ENCODE measurements at regions not wholly inside any gene's neighbourhood (a gene's known extent, or its start where the extent isn't known, plus 50 kb on each side); places are given as distances from the start of the nearest gene placed in this dataset.

DNA sequence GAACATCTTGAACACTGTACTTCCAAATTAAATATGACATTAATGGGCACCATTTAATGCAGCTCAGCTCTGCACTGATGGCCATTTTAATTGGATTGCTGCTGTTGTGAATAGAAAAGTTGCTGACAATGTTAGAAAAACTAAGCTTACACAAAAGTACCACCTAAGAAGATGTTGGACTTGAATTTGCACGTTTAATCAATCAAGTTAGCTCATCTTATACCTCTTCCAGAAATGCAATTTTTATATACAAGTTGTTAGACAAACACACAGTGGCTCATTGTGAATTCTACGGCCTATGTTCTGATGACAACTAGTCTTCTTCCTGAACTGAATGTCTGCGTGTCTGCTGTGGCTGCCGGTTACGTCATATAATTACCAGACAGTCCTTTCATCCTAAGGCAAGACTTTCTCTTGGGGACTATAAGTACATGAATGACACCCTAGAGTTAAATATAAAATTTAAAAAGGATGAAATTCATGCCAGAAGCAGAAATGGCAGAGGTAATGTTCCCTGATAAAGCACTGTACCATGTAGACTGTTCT is 330.2 kb downstream of the EPM2A start:
- DNase-seq (no peak), ATAC-seq (ENCODE audit: low read depth) (no peak)
- Histone ChIP-seq H3K4me1 (ENCODE audit: control insufficient read depth in 2 of 2, insufficient read depth in 2 of 2, low read length in 2 of 2) (no peaks in the 10 kb centered on the region), H3K9ac (ENCODE audit: low read length) (no peak overlapping the region), H3K4me3 (ENCODE audit: control extremely low read depth in 1 of 5, extremely low read depth in 1 of 5, insufficient read depth in 1 of 5, low read depth in 2 of 5, low read length in 4 of 5) (no peak overlapping the region), H3K27ac (ENCODE audit: low read length in 2 of 2) (no peak overlapping the region), H3K27me3 (replicated peaks in 1 of 4; ENCODE audit: control extremely low read depth in 1 of 4, control insufficient read depth in 3 of 4, insufficient read depth in 4 of 4, low read length in 3 of 4) (no peaks in the 10 kb centered on the region), H3K4me2 (replicated peaks; ENCODE audit: low read depth, low read length, poor library complexity, severe bottlenecking) (no peak overlapping the region), H3K9me3 (ENCODE audit: control extremely low read depth in 1 of 3, control insufficient read depth in 2 of 3, insufficient read depth in 1 of 3, low read length in 2 of 3) (no peaks in the 10 kb centered on the region), H3K79me2 (ENCODE audit: control insufficient read depth, insufficient read depth, low read length) (no peaks in the 10 kb centered on the region), H4K20me1 (ENCODE audit: control insufficient read depth, insufficient read depth, low read length, poor library complexity, severe bottlenecking) (no peaks in the 10 kb centered on the region), H3K36me3 (replicated peaks in 1 of 2; ENCODE audit: control extremely low read depth in 1 of 2, control insufficient read depth in 1 of 2, extremely low read depth in 1 of 2, insufficient read depth in 2 of 2, low read length in 1 of 2) (no peaks in the 10 kb centered on the region), H2AFZ (ENCODE audit: insufficient read depth, low read depth, low read length, poor library complexity, severe bottlenecking) (no peak overlapping the region)
- Mint-ChIP-seq H3K27ac (no peak overlapping the region), H3K27me3 (no peaks in the 10 kb centered on the region), H3K9me3 (ENCODE audit: insufficient read depth) (no peaks in the 10 kb centered on the region), H3K4me3 (no peak overlapping the region), H3K4me1 (no peaks in the 10 kb centered on the region)
- no peak for TF ChIP-seq EZH2 (IDR thresholded peaks at IDR 0.05; ENCODE audit: borderline replicate concordance, insufficient read depth, low read depth, low read length, poor library complexity, severe bottlenecking)
- TF ChIP-seq, protein P1, sequence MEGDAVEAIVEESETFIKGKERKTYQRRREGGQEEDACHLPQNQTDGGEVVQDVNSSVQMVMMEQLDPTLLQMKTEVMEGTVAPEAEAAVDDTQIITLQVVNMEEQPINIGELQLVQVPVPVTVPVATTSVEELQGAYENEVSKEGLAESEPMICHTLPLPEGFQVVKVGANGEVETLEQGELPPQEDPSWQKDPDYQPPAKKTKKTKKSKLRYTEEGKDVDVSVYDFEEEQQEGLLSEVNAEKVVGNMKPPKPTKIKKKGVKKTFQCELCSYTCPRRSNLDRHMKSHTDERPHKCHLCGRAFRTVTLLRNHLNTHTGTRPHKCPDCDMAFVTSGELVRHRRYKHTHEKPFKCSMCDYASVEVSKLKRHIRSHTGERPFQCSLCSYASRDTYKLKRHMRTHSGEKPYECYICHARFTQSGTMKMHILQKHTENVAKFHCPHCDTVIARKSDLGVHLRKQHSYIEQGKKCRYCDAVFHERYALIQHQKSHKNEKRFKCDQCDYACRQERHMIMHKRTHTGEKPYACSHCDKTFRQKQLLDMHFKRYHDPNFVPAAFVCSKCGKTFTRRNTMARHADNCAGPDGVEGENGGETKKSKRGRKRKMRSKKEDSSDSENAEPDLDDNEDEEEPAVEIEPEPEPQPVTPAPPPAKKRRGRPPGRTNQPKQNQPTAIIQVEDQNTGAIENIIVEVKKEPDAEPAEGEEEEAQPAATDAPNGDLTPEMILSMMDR (IDR thresholded peaks at IDR 0.05), result no peak
- WGBS (ENCODE audit: insufficient coverage), result 100% methylated on average over 2 of the region's 5 CpGs
- ChIA-PET CTCF (no interaction called here), POLR2A (no interaction called here)
- intact Hi-C loops (cut with micrococcal nuclease), result no loop called here

DNA sequence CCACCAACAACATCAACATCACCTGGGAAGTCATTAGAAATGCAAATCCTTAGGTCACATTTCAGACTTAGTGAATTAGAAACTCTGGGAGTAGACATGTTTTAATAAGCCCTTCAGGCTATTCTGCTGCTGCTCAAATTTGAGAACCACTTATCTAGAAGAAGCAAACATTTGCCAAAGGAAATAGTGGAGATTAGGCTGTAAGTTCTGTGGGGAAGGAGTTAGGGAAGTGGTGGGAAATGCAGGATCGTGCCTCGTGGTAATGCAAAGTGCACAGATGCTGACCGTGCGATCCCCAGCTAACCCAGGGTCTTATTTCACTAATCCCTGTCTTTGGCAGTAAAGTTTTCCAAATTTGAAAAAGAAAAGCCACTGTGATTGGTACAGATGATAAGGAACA is 328.5 kb downstream of the EPM2A start:
- Histone ChIP-seq H3K79me2 (ENCODE audit: control insufficient read depth, insufficient read depth, low read length) (no peaks in the 10 kb centered on the region), H3K27ac (ENCODE audit: low read length in 2 of 2) (no peak overlapping the region), H3K27me3 (replicated peaks in 1 of 4; ENCODE audit: control extremely low read depth in 1 of 4, control insufficient read depth in 3 of 4, insufficient read depth in 4 of 4, low read length in 3 of 4) (no peaks in the 10 kb centered on the region), H3K9ac (ENCODE audit: low read length) (no peak overlapping the region), H3K4me1 (ENCODE audit: control insufficient read depth in 2 of 2, insufficient read depth in 2 of 2, low read length in 2 of 2) (no peaks in the 10 kb centered on the region), H2AFZ (ENCODE audit: insufficient read depth, low read depth, low read length, poor library complexity, severe bottlenecking) (no peak overlapping the region), H3K9me3 (ENCODE audit: control extremely low read depth in 1 of 3, control insufficient read depth in 2 of 3, insufficient read depth in 1 of 3, low read length in 2 of 3) (no peaks in the 10 kb centered on the region), H3K36me3 (replicated peaks in 1 of 2; ENCODE audit: control extremely low read depth in 1 of 2, control insufficient read depth in 1 of 2, extremely low read depth in 1 of 2, insufficient read depth in 2 of 2, low read length in 1 of 2) (no peaks in the 10 kb centered on the region), H3K4me3 (ENCODE audit: control extremely low read depth in 1 of 5, extremely low read depth in 1 of 5, insufficient read depth in 1 of 5, low read depth in 2 of 5, low read length in 4 of 5) (no peak overlapping the region), H4K20me1 (ENCODE audit: control insufficient read depth, insufficient read depth, low read length, poor library complexity, severe bottlenecking) (no peaks in the 10 kb centered on the region), H3K4me2 (replicated peaks; ENCODE audit: low read depth, low read length, poor library complexity, severe bottlenecking) (no peak overlapping the region)
- ChIA-PET CTCF (no interaction called here), POLR2A (no interaction called here)
- intact Hi-C loops (cut with micrococcal nuclease), result no loop called here
- H3K4me1 Mint-ChIP-seq, result no peaks in the 10 kb centered on the region
- DNase-seq (no peak), ATAC-seq (ENCODE audit: low read depth) (no peak)
- H3K9me3 Mint-ChIP-seq (ENCODE audit: insufficient read depth), result no peaks in the 10 kb centered on the region
- no peaks in the 10 kb centered on the region for H3K27me3 Mint-ChIP-seq
- 42% methylated on average over 4 of the region's 4 CpGs for WGBS (ENCODE audit: insufficient coverage)
- H3K27ac Mint-ChIP-seq, result no peak overlapping the region
- TF ChIP-seq, protein P1 (IDR thresholded peaks at IDR 0.05), result no peak
- TF ChIP-seq EZH2 (IDR thresholded peaks at IDR 0.05; ENCODE audit: borderline replicate concordance, insufficient read depth, low read depth, low read length, poor library complexity, severe bottlenecking), result no peak
- no peak overlapping the region for H3K4me3 Mint-ChIP-seq
